ENCODE measurements at regions not wholly inside any gene's neighbourhood (a gene's known extent, or its start where the extent isn't known, plus 50 kb on each side); places are given as distances from the start of the nearest gene placed in this dataset.

DNA sequence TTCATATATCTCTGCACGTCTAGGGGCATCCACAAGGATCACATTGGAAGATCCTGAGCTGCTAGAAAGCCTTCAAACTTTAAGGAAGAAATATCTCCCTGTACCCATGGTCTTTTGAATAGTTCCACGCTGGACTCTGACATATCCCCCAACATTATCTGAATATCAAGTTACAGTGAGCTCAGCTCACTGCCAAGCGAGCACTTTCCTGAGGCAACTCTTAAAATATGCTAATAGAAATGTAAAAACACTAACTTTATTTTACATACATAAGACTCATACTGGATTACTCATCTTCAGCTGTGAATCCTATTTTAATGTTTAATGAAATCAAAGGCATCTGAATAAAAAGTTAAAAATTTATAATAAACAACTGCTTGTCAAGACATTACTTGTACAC lies 420.2 kb upstream of the CCDC54 start:
- TF ChIP-seq, protein P1, sequence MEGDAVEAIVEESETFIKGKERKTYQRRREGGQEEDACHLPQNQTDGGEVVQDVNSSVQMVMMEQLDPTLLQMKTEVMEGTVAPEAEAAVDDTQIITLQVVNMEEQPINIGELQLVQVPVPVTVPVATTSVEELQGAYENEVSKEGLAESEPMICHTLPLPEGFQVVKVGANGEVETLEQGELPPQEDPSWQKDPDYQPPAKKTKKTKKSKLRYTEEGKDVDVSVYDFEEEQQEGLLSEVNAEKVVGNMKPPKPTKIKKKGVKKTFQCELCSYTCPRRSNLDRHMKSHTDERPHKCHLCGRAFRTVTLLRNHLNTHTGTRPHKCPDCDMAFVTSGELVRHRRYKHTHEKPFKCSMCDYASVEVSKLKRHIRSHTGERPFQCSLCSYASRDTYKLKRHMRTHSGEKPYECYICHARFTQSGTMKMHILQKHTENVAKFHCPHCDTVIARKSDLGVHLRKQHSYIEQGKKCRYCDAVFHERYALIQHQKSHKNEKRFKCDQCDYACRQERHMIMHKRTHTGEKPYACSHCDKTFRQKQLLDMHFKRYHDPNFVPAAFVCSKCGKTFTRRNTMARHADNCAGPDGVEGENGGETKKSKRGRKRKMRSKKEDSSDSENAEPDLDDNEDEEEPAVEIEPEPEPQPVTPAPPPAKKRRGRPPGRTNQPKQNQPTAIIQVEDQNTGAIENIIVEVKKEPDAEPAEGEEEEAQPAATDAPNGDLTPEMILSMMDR (conservative IDR thresholded peaks at IDR 0.05): no peak
- no peak for TF ChIP-seq ZFX (IDR thresholded peaks at IDR 0.05)
